ENCODE measurements at regions not wholly inside any gene's neighbourhood (a gene's known extent, or its start where the extent isn't known, plus 50 kb on each side); places are given as distances from the start of the nearest gene placed in this dataset.

DNA sequence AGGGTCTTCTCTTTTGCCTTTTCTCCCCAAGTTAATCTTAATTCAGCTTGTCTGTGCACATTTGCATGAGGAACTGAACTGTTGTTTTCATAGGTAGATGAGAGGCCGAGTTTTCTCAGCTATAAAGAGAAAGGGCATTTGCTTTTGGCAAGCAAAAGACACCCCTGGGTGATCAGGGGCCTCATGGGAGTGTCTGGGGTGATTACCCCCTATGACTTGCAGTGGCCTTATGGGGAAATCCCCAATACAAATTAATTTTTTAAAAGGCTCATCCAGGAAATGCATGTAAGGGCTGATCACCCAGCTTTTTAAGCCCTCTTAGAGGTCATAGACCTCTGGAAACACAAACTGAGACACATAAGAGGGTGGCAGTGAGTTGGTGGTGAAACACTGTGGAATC is 56.4 kb upstream of the HMX1 start:
- Histone ChIP-seq H3K27me3 (ENCODE audit: insufficient read depth, low read length) (no peaks in the 10 kb centered on the region), H3K4me1 (ENCODE audit: control insufficient read depth in 1 of 2, insufficient read depth in 2 of 2, low read length in 2 of 2) (no peaks in the 10 kb centered on the region), H4K20me1 (ENCODE audit: insufficient read depth) (no peaks in the 10 kb centered on the region), H3K9me2 (ENCODE audit: insufficient read depth) (no peaks in the 10 kb centered on the region), H3K79me2 (ENCODE audit: insufficient read depth, low read length) (no peaks in the 10 kb centered on the region), H3K9ac (ENCODE audit: low read length) (no peak overlapping the region), H2AFZ (ENCODE audit: low read depth, low read length, poor library complexity, severe bottlenecking) (no peak overlapping the region), H3K4me3 (replicated peaks in 1 of 2; ENCODE audit: low read depth in 1 of 2, low read length in 2 of 2) (no peak overlapping the region), H3K9me3 (ENCODE audit: control insufficient read depth in 1 of 2, insufficient read depth in 1 of 2, low read depth in 1 of 2, low read length in 2 of 2) (no peaks in the 10 kb centered on the region), H3K36me3 (ENCODE audit: control insufficient read depth in 1 of 2, insufficient read depth in 2 of 2, low read length in 2 of 2) (no peaks in the 10 kb centered on the region), H3K4me2 (ENCODE audit: low read length) (no peak overlapping the region), H3K27ac (ENCODE audit: low read depth, low read length) (no peak overlapping the region)
- no peak for TF ChIP-seq POLR2AphosphoS5 (IDR thresholded peaks at IDR 0.05; ENCODE audit: low read depth, low read length)
- TF ChIP-seq SP1 (IDR thresholded peaks at IDR 0.05; ENCODE audit: low read depth) = no peak
- no peak for TF ChIP-seq JUND (IDR thresholded peaks at IDR 0.05)
- BruUV-seq (replicated peaks) = no TSS peak
- CTCF ChIA-PET = no interaction called here
- RAD21 ChIA-PET (ENCODE audit: low non-redundant PET in 1 of 2, low total read pairs in 2 of 2, uncharacterized antibody in 2 of 2, unreplicated experiment in 2 of 2) = no interaction called here
- ATAC-seq (no peak), DNase-seq (ENCODE audit: low read depth, low spot score) (no peak)
- intact Hi-C loops (cut with micrococcal nuclease) = no loop called here
- POLR2A ChIA-PET = no interaction called here

DNA sequence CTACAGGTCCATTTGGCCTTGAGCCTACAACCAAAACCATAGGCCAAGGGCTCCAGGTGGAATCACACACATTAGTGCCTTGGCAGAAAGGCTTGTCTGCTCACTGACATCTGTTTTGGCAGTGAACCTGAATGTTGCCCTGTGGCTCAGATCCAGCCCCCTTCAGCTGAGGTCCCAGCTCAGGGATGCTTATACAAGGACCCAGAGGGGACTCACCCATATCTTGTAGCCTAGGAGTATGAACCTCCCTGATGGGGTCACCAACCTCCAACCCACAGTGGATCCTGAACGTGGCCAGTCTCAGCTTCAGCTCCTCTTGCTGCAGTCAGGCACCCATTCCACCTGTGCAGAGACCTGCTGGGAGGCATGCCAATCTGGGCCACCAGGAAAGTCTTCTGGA is 50.8 kb upstream of the HMX1 start:
- no peak for TF ChIP-seq POLR2AphosphoS5 (IDR thresholded peaks at IDR 0.05; ENCODE audit: low read depth, low read length)
- no peak for TF ChIP-seq ZNF274 (IDR thresholded peaks at IDR 0.05; ENCODE audit: low read depth, low read length)
- TF ChIP-seq POLR2A (IDR thresholded peaks at IDR 0.05; ENCODE audit: borderline replicate concordance, extremely low read depth, insufficient read depth, insufficient read length) = no peak
- TF ChIP-seq EZH2 (IDR thresholded peaks at IDR 0.05) = no peak
- TF ChIP-seq, protein P1, sequence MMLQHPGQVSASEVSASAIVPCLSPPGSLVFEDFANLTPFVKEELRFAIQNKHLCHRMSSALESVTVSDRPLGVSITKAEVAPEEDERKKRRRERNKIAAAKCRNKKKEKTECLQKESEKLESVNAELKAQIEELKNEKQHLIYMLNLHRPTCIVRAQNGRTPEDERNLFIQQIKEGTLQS (IDR thresholded peaks at IDR 0.05) = no peak
- TF ChIP-seq, protein P2, sequence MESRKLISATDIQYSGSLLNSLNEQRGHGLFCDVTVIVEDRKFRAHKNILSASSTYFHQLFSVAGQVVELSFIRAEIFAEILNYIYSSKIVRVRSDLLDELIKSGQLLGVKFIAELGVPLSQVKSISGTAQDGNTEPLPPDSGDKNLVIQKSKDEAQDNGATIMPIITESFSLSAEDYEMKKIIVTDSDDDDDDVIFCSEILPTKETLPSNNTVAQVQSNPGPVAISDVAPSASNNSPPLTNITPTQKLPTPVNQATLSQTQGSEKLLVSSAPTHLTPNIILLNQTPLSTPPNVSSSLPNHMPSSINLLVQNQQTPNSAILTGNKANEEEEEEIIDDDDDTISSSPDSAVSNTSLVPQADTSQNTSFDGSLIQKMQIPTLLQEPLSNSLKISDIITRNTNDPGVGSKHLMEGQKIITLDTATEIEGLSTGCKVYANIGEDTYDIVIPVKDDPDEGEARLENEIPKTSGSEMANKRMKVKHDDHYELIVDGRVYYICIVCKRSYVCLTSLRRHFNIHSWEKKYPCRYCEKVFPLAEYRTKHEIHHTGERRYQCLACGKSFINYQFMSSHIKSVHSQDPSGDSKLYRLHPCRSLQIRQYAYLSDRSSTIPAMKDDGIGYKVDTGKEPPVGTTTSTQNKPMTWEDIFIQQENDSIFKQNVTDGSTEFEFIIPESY (IDR thresholded peaks at IDR 0.05; ENCODE audit: extremely low read depth, insufficient replicate concordance, low read length) = no peak

More for the DNA sequence above, 50.8 kb upstream of the HMX1 start:
- ATAC-seq (no peak), DNase-seq (ENCODE audit: low read depth, low spot score) (no peak)
- intact Hi-C loops (cut with micrococcal nuclease) = no loop called here
- Histone ChIP-seq H2AFZ (ENCODE audit: low read depth, low read length, poor library complexity, severe bottlenecking) (no peak overlapping the region), H3K36me3 (ENCODE audit: control insufficient read depth in 1 of 2, insufficient read depth in 2 of 2, low read length in 2 of 2) (no peaks in the 10 kb centered on the region), H3K9me3 (ENCODE audit: control insufficient read depth in 1 of 2, insufficient read depth in 1 of 2, low read depth in 1 of 2, low read length in 2 of 2) (no peaks in the 10 kb centered on the region), H4K20me1 (ENCODE audit: insufficient read depth) (no peaks in the 10 kb centered on the region), H3K27me3 (ENCODE audit: insufficient read depth, low read length) (no peaks in the 10 kb centered on the region; the same call in 1 of the 2 replicates), H3K9ac (ENCODE audit: low read length) (no peak overlapping the region), H3K4me1 (ENCODE audit: control insufficient read depth in 1 of 2, insufficient read depth in 2 of 2, low read length in 2 of 2) (0 out of 4 replicates have a peak, but pooled peaks cover 0 to 2% of the 10 kb centered on the region in 2 experiments), H3K4me3 (replicated peaks in 1 of 2; ENCODE audit: low read depth in 1 of 2, low read length in 2 of 2) (no peak overlapping the region), H3K79me2 (ENCODE audit: insufficient read depth, low read length) (no peaks in the 10 kb centered on the region), H3K27ac (ENCODE audit: low read depth, low read length) (no peak overlapping the region), H3K9me2 (ENCODE audit: insufficient read depth) (no peaks in the 10 kb centered on the region), H3K4me2 (ENCODE audit: low read length) (no peak overlapping the region)
- ChIA-PET CTCF (no interaction called here), POLR2A (no interaction called here), RAD21 (ENCODE audit: low non-redundant PET in 1 of 2, low total read pairs in 2 of 2, uncharacterized antibody in 2 of 2, unreplicated experiment in 2 of 2) (no interaction called here)
- BruUV-seq (replicated peaks) = no TSS peak

Measured in HCT116 (cell line).